Prostate gland (tissue), 2 donors: ENCODE measurements at regions not wholly inside any gene's neighbourhood (a gene's known extent, or its start where the extent isn't known, plus 50 kb on each side); places are given as distances from the start of the nearest gene placed in this dataset.

Source experiments
- DNase-seq: peaks from one replicate; pipeline ENCODE4 v3.0.0-alpha.2; 2019; ENCODE audit warnings: low spot score
- H3K27ac ChIP-seq, 2 donors: fragments of 200-600 bp; sonication (generic); 2 replicates each; pipeline ENCODE4 v1.5.1; 2017 to 2019
- H3K27me3 ChIP-seq: fragments of 200-600 bp; sonication (generic); replicated peaks from 2 replicates; pipeline ENCODE4 v1.5.1; 2019; ENCODE audit not compliant: insufficient read depth
- H3K36me3 ChIP-seq, 2 donors: fragments of 200-600 bp; sonication (generic); 1 replicate in 1 of 2; 2 replicates in 1 of 2; pipeline versions ENCODE4 v1.5.1 to v1.8.1; 2017 to 2019
- H3K4me1 ChIP-seq: fragments of 200-600 bp; sonication (generic); replicated peaks from 2 replicates; pipeline ENCODE4 v1.5.1; 2019
- H3K4me3 ChIP-seq, 2 donors: fragments of 200-600 bp; sonication (generic); 2 replicates each; pipeline ENCODE4 v1.5.1; 2017 to 2019
- H3K9me3 ChIP-seq: fragments of 200-600 bp; sonication (generic); 2 replicates; pipeline ENCODE4 v1.5.1; 2017
- CTCF ChIP-seq, 4 experiments: fragments of 200-600 bp in 2 of 4; fragments of 450-650 bp in 2 of 4; sonication (generic) in 2 of 4; IDR thresholded peaks; 1 replicate in 3 of 4; 2 replicates in 1 of 4; pipeline ENCODE4 v1.5.1; 2016 to 2019; ENCODE audit warnings: antibody characterized with exemption in 4 of 4, mild to moderate bottlenecking in 2 of 4, moderate library complexity in 2 of 4
- POLR2A ChIP-seq: fragments of 450-650 bp; IDR thresholded peaks from one replicate; pipeline ENCODE4 v1.6.1; 2016; ENCODE audit warnings: antibody characterized with exemption, mild to moderate bottlenecking
- POLR2AphosphoS5 ChIP-seq: sonication (generic); formaldehyde crosslinking; IDR thresholded peaks from one replicate; pipeline ENCODE4 v1.6.1; 2017; ENCODE audit warnings: antibody characterized with exemption
- WGBS: methylation state at CpG from one replicate; pipeline ENCODE4 v1.1.5; 2018; 5-methylcytosine and 5-hydroxymethylcytosine counted together
- intact Hi-C: fragments of 100-400 bp; cut with DNase I; formaldehyde crosslinking; loops from one replicate; pipeline ENCODE4 v1.14.2; 2022

GRCh38 chr11:80473562-80473961 is 1032.7 kb upstream of the TENM4 start:
- intact Hi-C loops: no loop called here
- Histone ChIP-seq H3K4me1 (no peaks in the 10 kb centered on the region), H3K36me3 (no peaks in the 10 kb centered on the region), H3K27ac (no peak overlapping the region), H3K27me3 (no peaks in the 10 kb centered on the region), H3K9me3 (no peaks in the 10 kb centered on the region), H3K4me3 (no peak overlapping the region)
- no peak for DNase-seq
- TF ChIP-seq POLR2AphosphoS5 (no peak), POLR2A (no peak), CTCF (IDR thresholded peaks at IDR 0.05) (no peak)
- 86% methylated on average over 3 of the region's 3 CpGs for WGBS

GRCh38 chr11:80469871-80470270 is 1029.0 kb upstream of the TENM4 start:
- intact Hi-C loops: no loop called here
- Histone ChIP-seq H3K4me1 (no peaks in the 10 kb centered on the region), H3K27me3 (no peaks in the 10 kb centered on the region), H3K36me3 (no peaks in the 10 kb centered on the region), H3K4me3 (no peak overlapping the region), H3K9me3 (no peaks in the 10 kb centered on the region), H3K27ac (no peak overlapping the region)
- TF ChIP-seq POLR2A (no peak), CTCF (IDR thresholded peaks at IDR 0.05) (no peak), POLR2AphosphoS5 (no peak)
- DNase-seq: no peak
- WGBS: 38% methylated on average over 2 of the region's 2 CpGs

- DNase-seq: no peak
- intact Hi-C loops: no loop called here
- Histone ChIP-seq H3K27ac (no peak overlapping the region), H3K9me3 (no peaks in the 10 kb centered on the region), H3K27me3 (no peaks in the 10 kb centered on the region), H3K4me3 (no peak overlapping the region), H3K4me1 (no peaks in the 10 kb centered on the region), H3K36me3 (no peaks in the 10 kb centered on the region)
- no peak for TF ChIP-seq POLR2A
- TF ChIP-seq POLR2AphosphoS5: no peak
- no peak for TF ChIP-seq CTCF (IDR thresholded peaks at IDR 0.05)
- 87% methylated on average over 1 of the region's 1 CpG for WGBS
Observed at GRCh38 chr11:80466570-80466969, 1025.7 kb upstream of the TENM4 start.

- 93% methylated on average over 3 of the region's 3 CpGs for WGBS
- DNase-seq: no peak
- no peak for TF ChIP-seq POLR2A
- no peak for TF ChIP-seq CTCF (IDR thresholded peaks at IDR 0.05)
- no peak for TF ChIP-seq POLR2AphosphoS5
- no peaks in the 10 kb centered on the region for H3K4me1 ChIP-seq
- no peak overlapping the region for H3K27ac ChIP-seq
- H3K9me3 ChIP-seq: no peaks in the 10 kb centered on the region
- intact Hi-C loops: no loop called here
- no peak overlapping the region for H3K4me3 ChIP-seq
- H3K27me3 ChIP-seq: no peaks in the 10 kb centered on the region
- no peaks in the 10 kb centered on the region for H3K36me3 ChIP-seq
Observed at GRCh38 chr11:80462211-80462610, 1021.4 kb upstream of the TENM4 start.

GRCh38 chr11:80458376-80458775 is 1017.5 kb upstream of the TENM4 start:
- H3K9me3 ChIP-seq: no peaks in the 10 kb centered on the region
- H3K4me1 ChIP-seq: no peaks in the 10 kb centered on the region
- 74% methylated on average over 3 of the region's 3 CpGs for WGBS
- no peak overlapping the region for H3K27ac ChIP-seq
- no peak for TF ChIP-seq POLR2AphosphoS5
- no peak for TF ChIP-seq CTCF (IDR thresholded peaks at IDR 0.05)
- TF ChIP-seq POLR2A: no peak
- H3K36me3 ChIP-seq: no peaks in the 10 kb centered on the region
- no peaks in the 10 kb centered on the region for H3K27me3 ChIP-seq
- intact Hi-C loops: no loop called here
- no peak for DNase-seq
- H3K4me3 ChIP-seq: no peak overlapping the region
